H1 (cell line): ENCODE measurements at regions not wholly inside any gene's neighbourhood (a gene's known extent, or its start where the extent isn't known, plus 50 kb on each side); places are given as distances from the start of the nearest gene placed in this dataset.

Source experiments
- CTCF ChIA-PET: fragments of 300-600 bp; sonication (Branson Sonifier 250); formaldehyde crosslinking; loops from one replicate; lab custom pipeline; 2021; ENCODE audit not compliant: partially characterized antibody; lab: Charles Lee
- POLR2A ChIA-PET: fragments of 300-600 bp; sonication (Branson Sonifier 250); formaldehyde crosslinking; loops from one replicate; lab custom pipeline; 2021; ENCODE audit warnings: inconsistent platforms; ENCODE audit not compliant: partially characterized antibody; lab: Charles Lee
- DNase-seq, 2 experiments: peaks; one replicate each; pipeline versions ENCODE4 v3.0.0 to v3.0.0-alpha.2; 2010 to 2022; ENCODE audit warnings: low spot score in 2 of 2, low read depth in 1 of 2, mixed read lengths in 1 of 2
- FAIRE-seq: peaks from 2 replicates; lab custom pipeline; 2011; peaks lifted over from hg19 to GRCh38; lab: Jason Lieb, UNC
- H2AFZ ChIP-seq: 2 replicates; pipeline ENCODE4 v1.8.1; 2012; ENCODE audit warnings: low read length, inconsistent platforms
- H2AK5ac ChIP-seq: 2 replicates; pipeline ENCODE4 v1.6.1; 2013; ENCODE audit warnings: low read depth, low read length
- H2BK120ac ChIP-seq: replicated peaks from 2 replicates; pipeline ENCODE3; 2013; ENCODE audit warnings: low read depth, low read length, inconsistent platforms
- H2BK12ac ChIP-seq: 2 replicates; pipeline ENCODE4 v1.6.1; 2013; ENCODE audit warnings: low read depth, low read length
- H2BK15ac ChIP-seq: 2 replicates; pipeline ENCODE4 v1.6.1; 2013; ENCODE audit warnings: low read length
- H2BK20ac ChIP-seq: 2 replicates; pipeline ENCODE4 v1.6.1; 2013; ENCODE audit warnings: low read length
- H2BK5ac ChIP-seq: 2 replicates; pipeline ENCODE4 v1.6.1; 2013; ENCODE audit warnings: low read depth, low read length
- H3K14ac ChIP-seq: 2 replicates; pipeline ENCODE4 v1.6.1; 2013; ENCODE audit warnings: inconsistent platforms; ENCODE audit not compliant: insufficient read length
- H3K18ac ChIP-seq: 2 replicates; pipeline ENCODE4 v1.6.1; 2013; ENCODE audit warnings: low read length; ENCODE audit errors: extremely low read depth
- H3K23ac ChIP-seq: 2 replicates; pipeline ENCODE4 v1.6.1; 2013; ENCODE audit warnings: inconsistent platforms; ENCODE audit not compliant: insufficient read length
- H3K23me2 ChIP-seq: 2 replicates; pipeline ENCODE4 v1.6.1; 2013; ENCODE audit warnings: low read depth, low read length
- H3K27ac ChIP-seq: 2 replicates; pipeline ENCODE4 v1.6.1; 2011; ENCODE audit warnings: low read depth, low read length, inconsistent platforms
- H3K27me3 ChIP-seq, 4 experiments: replicated peaks in 1 of 4; 1 replicate in 1 of 4; 2 replicates in 3 of 4; pipeline versions ENCODE4 v1.6.1 to v1.8.1; 2011 to 2013; ENCODE audit warnings: low read length in 3 of 4, mild to moderate bottlenecking in 3 of 4, inconsistent platforms in 2 of 4, mixed read lengths in 2 of 4, moderate library complexity in 1 of 4; ENCODE audit not compliant: control insufficient read depth in 3 of 4, insufficient read depth in 3 of 4; ENCODE audit errors: extremely low read depth in 1 of 4
- H3K36me3 ChIP-seq, 4 experiments: 2 replicates each; pipeline versions ENCODE4 v1.6.1 to v1.8.1; 2011 to 2013; ENCODE audit warnings: mild to moderate bottlenecking in 4 of 4, low read length in 3 of 4, moderate library complexity in 2 of 4, control low read depth in 1 of 4, inconsistent platforms in 1 of 4; ENCODE audit not compliant: insufficient read depth in 4 of 4, control insufficient read depth in 2 of 4
- H3K4ac ChIP-seq: replicated peaks from 2 replicates; pipeline ENCODE3; 2013; ENCODE audit warnings: low read length, low read depth, mixed read lengths, inconsistent platforms; ENCODE audit not compliant: insufficient read length
- H3K4me1 ChIP-seq, 4 experiments: replicated peaks in 1 of 4; 1 replicate in 1 of 4; 2 replicates in 3 of 4; pipeline versions ENCODE4 v1.6.1 to v1.8.1; 2011 to 2013; ENCODE audit warnings: low read length in 3 of 4, inconsistent platforms in 2 of 4, mixed read lengths in 1 of 4; ENCODE audit not compliant: insufficient read depth in 4 of 4, control insufficient read depth in 3 of 4
- H3K4me2 ChIP-seq, 2 experiments: 2 replicates each; pipeline versions ENCODE4 v1.6.1 to v1.8.1; 2011 to 2013; ENCODE audit warnings: low read depth in 2 of 2, low read length in 2 of 2, control low read depth in 1 of 2, inconsistent platforms in 1 of 2, mild to moderate bottlenecking in 1 of 2; ENCODE audit not compliant: insufficient read depth in 1 of 2
- H3K4me3 ChIP-seq, 4 experiments: fragments of 200-600, 300-600 bp in 1 of 4; sonication (generic), shearing (Covaris generic), sonication (Bioruptor Twin) in 1 of 4; 2 replicates each; pipeline versions ENCODE4 v1.5.1 to v1.8.1; 2011 to 2016; ENCODE audit warnings: low read length in 4 of 4, low read depth in 3 of 4, control low read depth in 2 of 4, inconsistent platforms in 2 of 4, mild to moderate bottlenecking in 2 of 4, mixed read lengths in 1 of 4, moderate library complexity in 1 of 4; ENCODE audit not compliant: insufficient read depth in 2 of 4; ENCODE audit errors: extremely low read depth in 1 of 4
- H3K56ac ChIP-seq: replicated peaks from 2 replicates; pipeline ENCODE3; 2013; ENCODE audit warnings: low read depth, mild to moderate bottlenecking, mixed read lengths, low read length, inconsistent platforms; ENCODE audit not compliant: insufficient read length
- H3K79me1 ChIP-seq: 2 replicates; pipeline ENCODE4 v1.6.1; 2013; ENCODE audit warnings: low read depth, low read length, control low read depth
- H3K79me2 ChIP-seq, 2 experiments: 2 replicates each; pipeline versions ENCODE4 v1.6.1 to v1.8.1; 2012 to 2013; ENCODE audit warnings: low read length in 2 of 2, mild to moderate bottlenecking in 2 of 2, inconsistent platforms in 1 of 2; ENCODE audit not compliant: insufficient read depth in 2 of 2, control insufficient read depth in 1 of 2
- H3K9ac ChIP-seq, 4 experiments: replicated peaks in 1 of 4; 1 replicate in 1 of 4; 2 replicates in 3 of 4; pipeline versions ENCODE4 v1.6.1 to v1.8.1; 2011 to 2013; ENCODE audit warnings: low read depth in 3 of 4, low read length in 3 of 4, control low read depth in 2 of 4, mild to moderate bottlenecking in 2 of 4, moderate library complexity in 2 of 4, inconsistent platforms in 1 of 4; ENCODE audit errors: extremely low read depth in 1 of 4
- H3K9me3 ChIP-seq, 2 experiments: 2 replicates each; pipeline versions ENCODE4 v1.6.1 to v1.8.1; 2012 to 2013; ENCODE audit warnings: mild to moderate bottlenecking in 2 of 2, moderate library complexity in 2 of 2, control low read depth in 1 of 2, inconsistent platforms in 1 of 2, low read depth in 1 of 2, low read length in 1 of 2, mixed read lengths in 1 of 2; ENCODE audit not compliant: insufficient read depth in 2 of 2
- H4K20me1 ChIP-seq, 2 experiments: replicated peaks in 1 of 2; 2 replicates each; pipeline versions ENCODE3 to v1.8.1; 2011 to 2013; ENCODE audit warnings: inconsistent platforms in 2 of 2, low read length in 2 of 2, mild to moderate bottlenecking in 1 of 2; ENCODE audit not compliant: insufficient read depth in 2 of 2, control insufficient read depth in 1 of 2
- H4K5ac ChIP-seq: 2 replicates; pipeline ENCODE4 v1.6.1; 2013; ENCODE audit warnings: low read length, low read depth, mixed read lengths, inconsistent platforms; ENCODE audit not compliant: insufficient read length
- H4K8ac ChIP-seq: 2 replicates; pipeline ENCODE4 v1.8.0; 2013; ENCODE audit warnings: mild to moderate bottlenecking, moderate library complexity, low read length, inconsistent platforms; ENCODE audit not compliant: insufficient read depth; ENCODE audit errors: extremely low read depth
- H4K91ac ChIP-seq: replicated peaks from 2 replicates; pipeline ENCODE3; 2013; ENCODE audit warnings: low read length, mixed read lengths, inconsistent platforms; ENCODE audit not compliant: insufficient read length
- CBX5 ChIP-seq: fragments of 300-800, 300-1000 bp; sonication (generic); IDR thresholded peaks from 2 replicates; pipeline ENCODE4 v1.7.1; 2016; ENCODE audit warnings: antibody characterized with exemption, low read length, low read depth
- RBBP5 ChIP-seq: IDR thresholded peaks from 2 replicates; pipeline ENCODE4 v1.7.1; 2012; ENCODE audit warnings: low read depth, mild to moderate bottlenecking, inconsistent platforms, low read length, moderate library complexity, borderline replicate concordance
- YY1 ChIP-seq: IDR thresholded peaks from 2 replicates; pipeline ENCODE4 v1.6.1; 2011; ENCODE audit warnings: low read depth, mild to moderate bottlenecking, low read length
- WGBS, 2 experiments: shearing (Covaris generic) in 1 of 2; methylation state at CpG; one replicate each; pipeline versions ENCODE4 v1.1.6 to v1.1.7; 2013 to 2015; ENCODE audit warnings: low lambda C conversion rate in 2 of 2, mixed read lengths in 2 of 2, inconsistent platforms in 1 of 2, low coverage in 1 of 2, missing lambda C conversion rate in 1 of 2; ENCODE audit not compliant: insufficient replicate concordance in 2 of 2, insufficient coverage in 1 of 2, insufficient read length in 1 of 2; ENCODE audit errors: extremely low coverage in 1 of 2, missing lambda C conversion rate in 1 of 2; 5-methylcytosine and 5-hydroxymethylcytosine counted together

GRCh38 chr2:129575880-129576279 lies 403.6 kb upstream of the RAB6C start:
- WGBS, 2 experiments, result 85% methylated on average over 4 of the region's 4 CpGs; no CpG with 5 or more reads in 1 of the 2 experiments

More at GRCh38 chr2:129575880-129576279, 403.6 kb upstream of the RAB6C start:
- no peak overlapping the region for H3K4ac ChIP-seq
- no peaks in the 10 kb centered on the region for H3K36me3 ChIP-seq
- TF ChIP-seq CBX5 (no peak), RBBP5 (no peak), YY1 (no peak)
- H4K5ac ChIP-seq, result no peak overlapping the region
- H3K4me2 ChIP-seq, result no peak overlapping the region
- H3K27me3 ChIP-seq, result no peaks in the 10 kb centered on the region
- no peak overlapping the region for H3K23ac ChIP-seq
- H3K14ac ChIP-seq, result no peak overlapping the region
- no peak overlapping the region for H2AK5ac ChIP-seq
- peaks cover 0 to 5% of the 10 kb centered on the region in 2 experiments; a peak in 2 of 4 replicates for H3K9me3 ChIP-seq
- no peak for FAIRE-seq
- no peaks in the 10 kb centered on the region for H3K79me1 ChIP-seq
- H3K4me1 ChIP-seq, result no peaks in the 10 kb centered on the region
- no peak overlapping the region for H3K56ac ChIP-seq
- no peak overlapping the region for H4K91ac ChIP-seq
- H2BK15ac ChIP-seq, result no peak overlapping the region
- no peaks in the 10 kb centered on the region for H3K23me2 ChIP-seq
- H4K8ac ChIP-seq, result no peak overlapping the region
- H2AFZ ChIP-seq, result no peak overlapping the region
- CTCF ChIA-PET, result interaction anchor here (1.2 kb wide), 1 partner anchor 11 kb away, joined by 6 read pairs; no protein-coding TSS in a partner anchor
- POLR2A ChIA-PET, result no interaction called here
- no peak overlapping the region for H2BK5ac ChIP-seq
- H3K79me2 ChIP-seq, result no peaks in the 10 kb centered on the region
- H2BK12ac ChIP-seq, result no peak overlapping the region
- H3K27ac ChIP-seq, result no peak overlapping the region
- no peak overlapping the region for H2BK20ac ChIP-seq
- no peak overlapping the region for H3K9ac ChIP-seq
- H3K4me3 ChIP-seq, result no peak overlapping the region
- H2BK120ac ChIP-seq, result no peak overlapping the region
- no peaks in the 10 kb centered on the region for H4K20me1 ChIP-seq
- no peak overlapping the region for H3K18ac ChIP-seq
- DNase-seq, result no peak
